Fibroblast of lung (primary cell): ENCODE measurements at regions not wholly inside any gene's neighbourhood (a gene's known extent, or its start where the extent isn't known, plus 50 kb on each side); places are given as distances from the start of the nearest gene placed in this dataset.

Experiments used
- DNase-seq, 2 donors: peaks; one replicate each; pipeline versions ENCODE4 v3.0.0 to v3.0.0-alpha.2; 2010; ENCODE audit warnings: low read depth in 2 of 2
- H2AFZ ChIP-seq: 2 replicates; pipeline ENCODE4 v1.5.1; 2012; ENCODE audit warnings: low read length, control low read depth, inconsistent platforms
- H3K27ac ChIP-seq: 2 replicates; pipeline ENCODE4 v1.5.1; 2011; ENCODE audit warnings: low read length, control low read depth; ENCODE audit not compliant: insufficient read depth
- H3K27me3 ChIP-seq: 2 replicates; pipeline ENCODE4 v1.5.1; 2011; ENCODE audit warnings: mild to moderate bottlenecking, low read length; ENCODE audit not compliant: control insufficient read depth, insufficient read depth
- H3K36me3 ChIP-seq: 2 replicates; pipeline ENCODE4 v1.5.1; 2011; ENCODE audit warnings: low read length; ENCODE audit not compliant: control insufficient read depth, insufficient read depth
- H3K4me1 ChIP-seq: 2 replicates; pipeline ENCODE4 v1.5.1; 2011; ENCODE audit warnings: low read length; ENCODE audit not compliant: control insufficient read depth, insufficient read depth; ENCODE audit errors: extremely low read depth
- H3K4me2 ChIP-seq: 2 replicates; pipeline ENCODE4 v1.5.1; 2011; ENCODE audit warnings: low read length, control low read depth; ENCODE audit not compliant: insufficient read depth; ENCODE audit errors: extremely low read depth
- H3K4me3 ChIP-seq, 4 experiments: fragments of 200-600 bp in 1 of 4; sonication (generic) in 1 of 4; replicated peaks in 1 of 4; 2 replicates each; pipeline ENCODE4 v1.5.1; 2011 to 2016; ENCODE audit warnings: low read length in 4 of 4, low read depth in 3 of 4, mild to moderate bottlenecking in 3 of 4, control low read depth in 2 of 4, inconsistent platforms in 1 of 4, mixed read lengths in 1 of 4; ENCODE audit not compliant: insufficient read depth in 1 of 4; ENCODE audit errors: control extremely low read depth in 1 of 4
- H3K79me2 ChIP-seq: 2 replicates; pipeline ENCODE4 v1.5.1; 2012; ENCODE audit warnings: mild to moderate bottlenecking, low read length, inconsistent platforms; ENCODE audit not compliant: control insufficient read depth, insufficient read depth
- H3K9ac ChIP-seq: 2 replicates; pipeline ENCODE4 v1.5.1; 2011; ENCODE audit warnings: mild to moderate bottlenecking, low read length, control low read depth; ENCODE audit not compliant: insufficient read depth
- H3K9me3 ChIP-seq: 2 replicates; pipeline ENCODE4 v1.5.1; 2012; ENCODE audit warnings: low read depth, low read length; ENCODE audit not compliant: control insufficient read depth, insufficient read depth
- H4K20me1 ChIP-seq: 2 replicates; pipeline ENCODE4 v1.5.1; 2011; ENCODE audit warnings: low read length; ENCODE audit not compliant: control insufficient read depth, insufficient read depth; ENCODE audit errors: extremely low read depth
- EZH2 ChIP-seq: IDR thresholded peaks from 2 replicates; pipeline ENCODE4 v1.5.1; 2012; ENCODE audit warnings: low read length, control low read depth, mild to moderate bottlenecking; ENCODE audit errors: missing control alignments
- TF ChIP-seq, protein P1 (sequence below), 2 donors: IDR thresholded peaks in 1 of 2; conservative IDR thresholded peaks in 1 of 2; 1 replicate in 1 of 2; 2 replicates in 1 of 2; pipeline ENCODE4 v1.5.1; 2011 to 2012; ENCODE audit warnings: low read length in 2 of 2, control low read depth in 1 of 2, inconsistent platforms in 1 of 2, low read depth in 1 of 2, mild to moderate bottlenecking in 1 of 2

DNA sequence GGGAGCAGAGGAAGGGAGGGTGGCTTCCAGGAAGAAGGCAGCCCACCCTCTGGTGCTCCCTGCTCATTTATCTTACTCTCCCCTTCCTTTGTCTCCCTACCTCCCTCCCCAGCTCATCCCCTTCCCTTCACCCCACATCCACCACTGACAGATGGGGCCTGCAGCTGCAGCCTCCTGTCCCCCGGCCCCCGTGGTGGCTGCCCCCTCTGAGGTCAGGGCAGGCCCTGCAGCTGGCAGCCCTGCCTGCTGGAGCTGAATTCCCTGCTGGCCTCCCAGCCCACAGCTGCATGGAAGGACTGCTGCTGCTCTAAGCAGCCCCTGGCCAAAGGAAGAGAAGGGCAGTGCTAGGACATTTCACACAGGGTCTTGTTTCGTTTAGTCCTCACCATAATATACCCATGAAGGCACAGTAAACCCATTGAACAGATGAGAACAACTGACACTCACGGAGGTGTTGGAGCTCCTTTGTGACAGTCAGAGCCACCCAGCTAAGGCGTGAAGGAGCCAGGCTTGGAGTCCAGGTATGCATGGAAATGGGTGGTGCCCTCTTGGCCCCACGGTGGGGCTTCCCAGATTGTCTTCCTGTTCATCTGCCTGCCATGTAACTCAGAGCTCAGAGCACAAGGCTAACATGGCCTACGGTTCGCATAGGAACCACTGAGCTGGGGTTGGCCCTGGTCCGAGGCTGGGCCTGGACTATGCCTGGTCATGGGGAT, 121.7 kb upstream of the PRR20G start:
- Histone ChIP-seq H3K27ac (no peak overlapping the region), H3K27me3 (no peaks in the 10 kb centered on the region), H3K9me3 (no peaks in the 10 kb centered on the region), H3K4me3 (no peak overlapping the region), H3K4me2 (no peak overlapping the region), H3K79me2 (no peaks in the 10 kb centered on the region), H4K20me1 (no peaks in the 10 kb centered on the region), H3K36me3 (no peaks in the 10 kb centered on the region), H3K9ac (no peak overlapping the region), H2AFZ (no peak overlapping the region), H3K4me1 (no peaks in the 10 kb centered on the region)
- TF ChIP-seq EZH2 = no peak
- TF ChIP-seq, protein P1, sequence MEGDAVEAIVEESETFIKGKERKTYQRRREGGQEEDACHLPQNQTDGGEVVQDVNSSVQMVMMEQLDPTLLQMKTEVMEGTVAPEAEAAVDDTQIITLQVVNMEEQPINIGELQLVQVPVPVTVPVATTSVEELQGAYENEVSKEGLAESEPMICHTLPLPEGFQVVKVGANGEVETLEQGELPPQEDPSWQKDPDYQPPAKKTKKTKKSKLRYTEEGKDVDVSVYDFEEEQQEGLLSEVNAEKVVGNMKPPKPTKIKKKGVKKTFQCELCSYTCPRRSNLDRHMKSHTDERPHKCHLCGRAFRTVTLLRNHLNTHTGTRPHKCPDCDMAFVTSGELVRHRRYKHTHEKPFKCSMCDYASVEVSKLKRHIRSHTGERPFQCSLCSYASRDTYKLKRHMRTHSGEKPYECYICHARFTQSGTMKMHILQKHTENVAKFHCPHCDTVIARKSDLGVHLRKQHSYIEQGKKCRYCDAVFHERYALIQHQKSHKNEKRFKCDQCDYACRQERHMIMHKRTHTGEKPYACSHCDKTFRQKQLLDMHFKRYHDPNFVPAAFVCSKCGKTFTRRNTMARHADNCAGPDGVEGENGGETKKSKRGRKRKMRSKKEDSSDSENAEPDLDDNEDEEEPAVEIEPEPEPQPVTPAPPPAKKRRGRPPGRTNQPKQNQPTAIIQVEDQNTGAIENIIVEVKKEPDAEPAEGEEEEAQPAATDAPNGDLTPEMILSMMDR (conservative IDR thresholded peaks at IDR 0.05 in 1 of 2, IDR thresholded peaks at IDR 0.05 in 1 of 2; ENCODE audit: low read depth in 1 of 2, low read length in 2 of 2) = no peak
- no peak for DNase-seq

DNA sequence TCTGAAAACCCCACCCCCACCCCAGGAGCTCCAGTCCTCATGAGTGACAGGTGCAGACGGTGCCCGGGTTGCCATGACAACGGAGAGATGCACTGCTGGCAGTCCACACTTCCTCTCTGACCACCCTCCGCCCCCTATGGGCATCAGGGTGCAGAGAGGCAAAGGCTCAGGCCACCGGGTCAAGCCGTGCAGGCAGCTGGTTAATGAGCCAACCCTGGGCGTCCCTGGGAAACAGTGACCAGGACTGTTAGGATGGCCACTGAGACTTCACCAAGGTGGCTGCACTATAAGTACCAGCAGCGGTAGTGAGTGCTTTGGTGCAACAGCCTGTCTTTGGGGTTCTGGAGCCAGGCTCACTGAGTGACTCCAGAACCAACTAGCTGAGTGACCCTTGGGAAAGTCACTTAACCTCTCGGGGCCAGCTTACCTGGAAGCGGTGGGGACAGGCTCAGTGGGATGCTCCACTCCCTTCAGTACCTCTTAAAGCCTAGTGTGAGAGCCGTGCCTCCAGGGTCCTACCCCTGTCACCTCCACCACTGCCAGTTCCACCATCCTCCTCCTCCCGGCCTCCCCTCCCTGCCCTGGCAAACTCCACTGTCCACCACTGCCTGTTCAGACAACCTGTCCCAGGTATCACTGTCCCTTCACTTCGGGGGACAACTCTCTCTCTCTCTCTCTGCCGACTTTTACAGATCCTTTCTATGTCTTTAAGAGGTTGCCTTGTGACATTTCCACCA, 121.0 kb upstream of the PRR20G start:
- H3K4me3 ChIP-seq = no peak overlapping the region
- no peak overlapping the region for H3K27ac ChIP-seq
- no peaks in the 10 kb centered on the region for H3K4me1 ChIP-seq
- H2AFZ ChIP-seq = no peak overlapping the region
- H3K9ac ChIP-seq = no peak overlapping the region
- H3K36me3 ChIP-seq = no peaks in the 10 kb centered on the region
- H3K9me3 ChIP-seq = no peaks in the 10 kb centered on the region
- no peak overlapping the region for H3K4me2 ChIP-seq
- no peaks in the 10 kb centered on the region for H4K20me1 ChIP-seq
- no peaks in the 10 kb centered on the region for H3K79me2 ChIP-seq
- no peaks in the 10 kb centered on the region for H3K27me3 ChIP-seq
- TF ChIP-seq, protein P1 (conservative IDR thresholded peaks at IDR 0.05 in 1 of 2, IDR thresholded peaks at IDR 0.05 in 1 of 2; ENCODE audit: low read depth in 1 of 2, low read length in 2 of 2) = no peak
- TF ChIP-seq EZH2 = no peak
- DNase-seq = no peak

DNA sequence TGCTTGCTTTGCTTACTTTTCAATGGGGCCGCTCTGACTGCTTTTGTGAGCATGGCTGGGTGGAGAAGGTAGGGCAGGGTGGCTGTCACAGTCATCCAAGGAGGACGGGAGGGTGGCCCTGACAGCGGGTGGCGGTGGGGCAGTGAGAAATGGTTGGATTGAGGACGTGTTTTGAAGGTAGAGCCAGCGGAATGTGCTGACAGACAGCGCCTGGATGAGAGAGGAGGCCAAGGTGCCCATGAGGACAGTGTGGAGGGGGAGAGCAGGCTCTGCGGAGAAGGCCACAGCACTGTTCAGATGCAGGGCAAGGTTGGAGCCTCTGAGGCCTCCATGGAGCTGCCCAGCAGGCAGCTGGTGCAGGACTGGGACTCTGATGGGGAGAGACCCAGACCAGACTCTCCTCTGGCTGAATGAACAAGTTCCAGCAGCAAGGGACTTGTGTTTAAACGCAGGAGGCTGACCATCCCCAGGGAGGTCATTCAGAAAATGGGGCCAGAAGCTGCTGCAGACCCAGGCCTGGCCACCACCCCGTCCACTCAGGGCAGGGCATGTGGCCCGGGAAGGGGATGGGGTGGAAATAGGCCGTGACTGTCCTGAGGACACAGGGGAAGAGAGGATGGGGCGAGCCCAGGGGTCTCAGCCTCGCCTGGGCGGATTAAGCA, 120.3 kb upstream of the PRR20G start:
- H3K9ac ChIP-seq = no peak overlapping the region
- no peak overlapping the region for H3K27ac ChIP-seq
- H3K4me1 ChIP-seq = no peaks in the 10 kb centered on the region
- no peak overlapping the region for H2AFZ ChIP-seq
- no peaks in the 10 kb centered on the region for H3K9me3 ChIP-seq
- no peaks in the 10 kb centered on the region for H3K36me3 ChIP-seq
- H3K79me2 ChIP-seq = no peaks in the 10 kb centered on the region
- H3K27me3 ChIP-seq = no peaks in the 10 kb centered on the region
- no peak overlapping the region for H3K4me2 ChIP-seq
- no peaks in the 10 kb centered on the region for H4K20me1 ChIP-seq
- no peak overlapping the region for H3K4me3 ChIP-seq
- DNase-seq = no peak
- TF ChIP-seq, protein P1 (conservative IDR thresholded peaks at IDR 0.05 in 1 of 2, IDR thresholded peaks at IDR 0.05 in 1 of 2; ENCODE audit: low read depth in 1 of 2, low read length in 2 of 2) = no peak
- no peak for TF ChIP-seq EZH2
